HEK293T (cell line): ENCODE measurements at regions not wholly inside any gene's neighbourhood (a gene's known extent, or its start where the extent isn't known, plus 50 kb on each side); places are given as distances from the start of the nearest gene placed in this dataset.

Source experiments
- FOXA1 ChIP-seq: fragments of 450-650 bp; IDR thresholded peaks from 2 replicates; pipeline ENCODE4 v1.6.1; 2016; ENCODE audit warnings: mild to moderate bottlenecking
- HDGF ChIP-seq: fragments of 450-650 bp; IDR thresholded peaks from 2 replicates; pipeline ENCODE4 v1.6.1; 2017; ENCODE audit warnings: antibody characterized with exemption, borderline replicate concordance

GRCh38 chr14:59091976-59092375 lies 96.5 kb upstream of the DAAM1 start:
- no peak for TF ChIP-seq HDGF
- TF ChIP-seq FOXA1, result no peak
